HG02943 (cell line): ENCODE measurements at regions not wholly inside any gene's neighbourhood (a gene's known extent, or its start where the extent isn't known, plus 50 kb on each side); places are given as distances from the start of the nearest gene placed in this dataset.
"Not testable (repeated sequence)": the region's sequence is repeated elsewhere in the genome, so short reads cannot be mapped to it uniquely, and the experiment has no call there.

Source experiments
- ATAC-seq: cut with Tn5 transposase; IDR thresholded peaks from one replicate; pipeline ENCODE4 v1.9.1; 2021; ENCODE audit warnings: mild to moderate bottlenecking, low read depth, moderate library complexity; ENCODE audit not compliant: unreplicated experiment

DNA sequence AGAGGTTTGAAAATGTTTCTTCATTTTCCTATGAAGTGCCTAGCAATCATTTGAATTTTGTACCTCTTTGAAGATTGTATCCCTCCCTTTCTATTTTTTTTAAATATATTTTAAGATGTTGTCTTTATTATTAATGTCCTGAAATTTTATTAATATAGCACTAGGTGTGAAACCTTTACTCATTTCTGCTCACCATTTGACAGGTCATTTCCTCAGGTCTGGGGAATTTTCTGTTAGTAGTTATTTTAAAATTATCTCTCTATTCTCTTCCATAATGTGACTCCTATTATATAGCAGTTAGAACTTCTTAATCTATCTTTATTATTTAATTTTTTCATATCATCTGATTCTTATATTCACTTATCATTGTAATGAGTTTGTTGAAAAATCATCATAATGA, 1038.6 kb upstream of the SLC39A10 start:
- ATAC-seq: no peak

DNA sequence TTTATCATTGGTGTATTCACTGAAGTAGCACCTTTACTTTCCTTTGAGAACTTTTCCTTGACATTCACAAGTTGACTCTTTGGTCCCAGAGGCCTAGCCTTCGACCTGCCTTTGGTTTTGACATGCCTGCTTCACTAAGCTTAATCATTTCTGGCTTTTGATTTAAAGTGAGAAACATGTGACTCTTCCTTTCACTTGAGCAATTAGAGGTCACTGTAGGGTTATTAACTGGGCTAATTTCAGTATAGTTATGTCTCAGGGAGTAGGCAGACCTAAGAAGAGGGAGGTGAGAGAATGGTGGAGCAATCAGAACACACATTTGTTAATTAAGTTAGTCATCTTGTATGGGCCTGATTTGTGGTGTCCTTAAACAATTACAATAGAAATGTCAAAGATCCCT, 1040.7 kb upstream of the SLC39A10 start:
- ATAC-seq: no peak

DNA sequence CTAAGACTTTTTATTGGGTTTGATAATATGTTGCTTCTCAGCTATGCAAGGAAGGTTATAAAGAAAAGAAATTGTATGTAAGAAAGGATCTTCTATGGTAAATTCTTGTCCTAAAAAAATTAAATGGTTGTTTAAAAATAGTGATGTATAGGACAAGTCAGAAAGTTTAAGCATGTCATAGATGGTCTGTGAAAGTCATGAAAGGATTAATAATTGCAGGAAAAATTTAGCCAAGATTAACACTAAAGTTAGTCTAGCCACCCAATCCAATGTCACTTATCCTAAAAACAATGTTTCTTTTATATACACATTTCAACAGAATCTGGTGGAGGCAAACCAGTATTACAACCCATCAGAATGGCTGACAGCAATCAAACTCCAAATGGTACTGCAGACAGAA, 1046.7 kb upstream of the SLC39A10 start:
- no peak for ATAC-seq

DNA sequence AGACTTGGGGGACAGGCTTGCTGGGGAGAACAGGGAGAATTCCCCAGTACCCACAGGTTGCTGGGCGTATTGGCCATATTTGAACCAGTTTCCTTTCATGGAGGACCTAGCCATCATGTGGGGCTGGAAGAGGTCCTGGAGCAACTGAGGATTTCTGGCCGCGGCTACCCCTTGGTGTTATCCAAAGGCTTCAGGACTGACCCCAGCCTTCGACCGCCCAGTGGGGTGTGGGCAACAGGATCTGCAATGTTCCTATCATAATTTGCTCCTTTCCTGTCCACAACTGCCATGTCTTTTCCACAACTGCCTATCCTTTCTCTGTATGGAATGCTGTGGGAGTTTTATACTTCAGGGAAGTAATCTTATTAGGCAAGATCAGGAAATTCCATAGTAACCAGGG, 1053.6 kb upstream of the SLC39A10 start:
- no peak for ATAC-seq

DNA sequence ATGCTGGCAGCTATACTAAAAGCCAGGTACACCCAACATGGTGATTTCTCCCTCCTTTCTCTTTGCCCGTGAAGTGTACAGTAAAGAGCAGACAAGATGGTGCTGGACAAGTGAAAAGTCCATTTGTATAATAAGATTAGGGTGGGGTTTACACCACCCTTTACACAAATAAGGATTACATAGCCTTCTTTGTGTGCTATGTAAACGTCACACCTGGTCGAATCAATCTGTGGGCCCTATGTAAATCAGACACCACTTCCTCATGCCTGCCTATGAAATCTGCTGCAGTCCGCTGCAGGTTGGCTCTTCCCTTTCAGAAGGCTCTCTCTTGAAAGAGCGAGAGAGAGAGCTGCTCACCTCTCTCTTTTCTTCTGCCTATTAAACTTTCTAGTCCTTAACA, 1054.3 kb upstream of the SLC39A10 start:
- no peak for ATAC-seq

DNA sequence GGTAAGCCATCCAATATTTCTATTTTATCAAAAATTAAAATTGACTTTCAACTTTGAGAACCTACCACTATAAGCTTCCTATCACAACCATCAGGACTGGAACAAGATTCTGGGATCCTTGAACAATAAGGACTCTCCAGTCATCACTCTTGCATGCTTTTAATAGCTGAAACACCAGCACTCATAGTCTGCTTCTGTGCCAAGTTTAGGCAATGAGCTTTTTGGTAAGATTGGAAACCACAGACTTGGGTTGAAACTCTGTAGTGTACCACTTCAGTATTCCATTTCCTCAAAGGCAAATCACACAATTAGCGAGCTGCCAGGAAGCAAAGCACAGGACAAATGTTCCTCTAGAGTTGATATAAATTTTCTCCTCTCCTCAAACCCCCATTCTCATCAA, 1065.8 kb upstream of the SLC39A10 start:
- ATAC-seq: no peak

DNA sequence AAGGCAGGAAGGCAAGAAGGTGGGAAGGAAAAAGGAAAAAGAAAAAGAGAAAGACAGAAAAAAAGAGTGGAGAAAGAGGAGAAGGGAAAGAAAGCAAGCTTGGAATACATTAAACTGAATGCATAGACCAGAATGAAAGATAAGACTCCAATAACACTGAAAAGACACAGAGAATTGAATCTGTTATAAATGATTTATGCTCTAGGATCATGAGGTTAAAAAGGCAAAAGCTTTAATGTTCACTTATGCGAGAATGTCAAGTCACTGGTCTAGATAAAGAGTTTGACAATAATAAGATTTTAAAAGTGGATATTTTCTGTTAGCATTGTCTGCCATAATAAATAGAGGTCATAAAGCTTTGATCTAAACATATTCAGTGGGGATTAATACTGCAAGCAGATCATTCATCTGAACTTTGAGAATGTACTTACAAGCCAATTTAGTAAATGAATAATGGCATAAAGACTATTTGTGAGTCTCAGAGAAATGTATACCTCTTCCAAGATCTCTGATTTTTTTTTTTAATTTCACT, 1069.2 kb upstream of the SLC39A10 start:
- ATAC-seq: no peak

DNA sequence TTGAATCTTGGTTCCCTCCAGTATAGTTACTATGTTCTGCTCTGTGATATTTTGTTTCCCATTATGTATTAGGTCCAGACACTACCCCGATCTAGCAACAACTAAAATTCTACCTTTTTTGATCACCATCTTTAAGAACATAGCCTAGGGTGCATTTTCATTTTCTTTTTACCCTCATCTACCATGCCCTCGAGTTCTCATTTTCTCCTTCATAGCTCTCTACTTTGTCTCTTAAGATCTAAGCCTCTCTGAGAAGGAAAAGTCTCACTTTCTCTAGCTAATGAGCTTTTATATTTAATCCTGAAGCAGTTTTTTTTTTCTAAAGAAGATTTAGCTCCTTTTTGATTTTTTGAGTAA, 1089.4 kb upstream of the SLC39A10 start:
- peak; percentile 62 for ATAC-seq

DNA sequence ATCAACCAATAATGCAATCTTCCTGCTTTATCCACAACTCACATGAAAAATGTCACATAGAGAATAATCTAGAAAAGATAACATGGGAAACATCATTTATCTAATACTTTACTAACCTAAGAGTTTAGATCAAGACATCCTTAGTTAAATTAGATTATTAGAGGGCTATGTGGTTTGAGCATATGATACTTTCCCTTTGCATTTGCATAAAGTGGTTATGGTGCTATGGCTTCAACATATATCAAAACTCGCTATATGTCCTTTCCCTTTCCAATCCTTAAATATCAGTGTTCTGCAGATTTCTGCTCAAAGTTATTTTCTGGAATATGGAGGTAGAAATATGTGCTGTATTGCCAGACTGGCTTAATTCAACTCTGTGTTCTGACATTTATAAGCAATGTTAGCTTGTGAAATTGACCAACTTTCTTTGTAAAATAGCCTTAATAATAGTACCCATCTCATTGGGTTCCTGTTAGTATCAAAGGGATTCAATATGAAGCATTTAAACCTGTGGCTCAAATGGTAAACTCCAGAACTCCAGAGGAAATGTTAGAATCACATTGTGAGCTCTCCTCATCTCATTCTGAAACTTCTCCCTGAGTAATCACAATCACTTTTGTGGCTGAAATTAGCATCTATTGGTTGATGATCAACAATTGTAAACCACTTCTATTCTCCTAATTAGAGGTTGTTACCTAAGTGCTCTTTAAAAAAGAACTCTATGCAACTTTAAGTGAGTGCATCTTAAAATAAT, 1089.9 kb upstream of the SLC39A10 start:
- peak; percentile 86 for ATAC-seq

DNA sequence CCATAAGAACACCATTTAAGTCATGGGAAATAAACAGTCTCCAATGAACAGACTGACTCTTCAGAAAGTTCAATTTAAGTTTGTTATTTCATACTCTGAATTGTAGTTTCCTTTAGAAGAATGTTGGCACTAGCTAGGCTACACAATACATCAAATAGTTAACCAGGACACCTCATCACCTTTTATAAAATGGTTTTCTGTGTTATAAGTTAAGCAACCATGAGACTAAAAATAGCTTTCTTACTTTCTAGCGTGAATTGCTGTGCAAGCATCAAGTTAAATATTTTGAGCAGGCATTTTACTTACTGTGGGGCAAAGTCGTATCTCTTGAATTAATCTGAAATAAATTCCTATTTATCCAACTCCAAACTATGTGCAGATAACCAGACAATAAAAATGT, 1092.6 kb upstream of the SLC39A10 start:
- ATAC-seq: no peak

DNA sequence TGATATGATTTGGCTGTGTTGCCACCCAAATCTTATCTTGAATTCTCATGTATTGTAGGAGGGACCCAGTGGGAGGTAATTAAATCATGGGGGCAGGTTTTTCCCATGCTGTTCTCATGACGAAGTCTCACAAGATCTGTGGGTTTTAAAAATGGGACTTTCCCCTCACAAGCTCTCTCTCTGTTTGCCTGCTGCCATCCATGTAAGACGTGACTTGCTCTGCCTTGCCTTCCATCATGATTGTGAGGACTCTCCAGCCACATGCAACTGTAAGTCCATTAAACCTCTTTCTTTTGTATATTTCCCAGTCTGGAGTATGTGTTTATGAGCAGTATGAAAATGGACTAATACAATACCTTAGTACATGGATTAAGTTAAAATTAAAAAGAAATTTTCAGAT, 1094.7 kb upstream of the SLC39A10 start:
- ATAC-seq: no peak

DNA sequence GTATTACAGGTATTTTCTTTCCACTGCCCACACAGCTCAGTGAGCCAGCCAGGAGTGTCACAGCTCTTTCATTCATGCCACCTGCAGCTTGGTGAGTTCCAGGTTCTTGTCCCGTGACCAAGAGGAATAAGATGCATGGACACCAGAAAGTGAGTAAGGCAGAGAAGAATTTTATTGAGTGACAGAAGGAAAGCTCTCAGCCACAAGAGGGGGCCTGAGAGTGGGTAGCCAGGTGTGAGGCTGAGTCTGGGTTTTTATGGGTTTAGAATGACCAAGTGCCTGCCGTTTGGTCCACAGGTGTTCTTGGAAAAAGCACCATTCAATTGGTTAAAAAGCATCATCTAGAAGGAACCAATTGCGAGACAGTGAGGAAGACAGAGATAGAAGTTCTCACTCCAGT, 1097.1 kb upstream of the SLC39A10 start:
- no peak for ATAC-seq

DNA sequence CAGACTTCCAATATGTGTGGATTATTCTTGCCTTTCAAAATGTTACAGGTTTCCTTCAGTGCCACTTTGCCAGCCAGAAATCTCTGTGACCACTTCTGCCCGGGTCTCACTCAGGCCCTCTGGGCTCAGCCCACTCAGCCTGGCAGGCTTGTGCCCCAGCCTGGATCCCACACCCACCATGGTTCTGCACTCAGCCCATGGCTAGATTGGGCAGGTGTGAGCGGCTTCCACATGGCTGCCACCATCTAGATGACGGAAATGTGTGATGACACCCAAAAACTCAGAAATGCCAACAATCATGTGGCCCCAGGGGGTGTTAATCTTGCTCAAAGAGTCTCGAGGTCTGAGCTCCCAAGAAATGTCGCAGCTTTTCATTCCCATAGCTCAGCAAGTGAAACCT, 1097.5 kb upstream of the SLC39A10 start:
- no peak for ATAC-seq

DNA sequence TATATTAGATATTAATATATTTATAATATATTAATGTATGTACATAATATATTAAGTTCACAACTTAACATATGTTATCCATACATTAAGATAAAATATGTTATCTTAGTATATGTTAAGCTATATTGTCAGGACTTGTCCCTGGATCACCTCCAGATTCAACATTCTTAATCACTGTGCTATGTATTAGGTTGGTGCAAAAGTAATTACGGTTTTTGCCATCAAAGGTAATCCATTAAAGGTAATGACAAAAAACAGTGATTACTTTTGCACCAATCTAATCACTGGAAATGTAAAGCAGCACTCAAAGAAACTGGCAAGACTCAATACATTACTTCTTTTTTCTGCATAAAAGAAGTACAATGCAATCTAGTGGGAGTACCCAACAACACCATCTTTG, 1099.0 kb upstream of the SLC39A10 start:
- no peak for ATAC-seq

DNA sequence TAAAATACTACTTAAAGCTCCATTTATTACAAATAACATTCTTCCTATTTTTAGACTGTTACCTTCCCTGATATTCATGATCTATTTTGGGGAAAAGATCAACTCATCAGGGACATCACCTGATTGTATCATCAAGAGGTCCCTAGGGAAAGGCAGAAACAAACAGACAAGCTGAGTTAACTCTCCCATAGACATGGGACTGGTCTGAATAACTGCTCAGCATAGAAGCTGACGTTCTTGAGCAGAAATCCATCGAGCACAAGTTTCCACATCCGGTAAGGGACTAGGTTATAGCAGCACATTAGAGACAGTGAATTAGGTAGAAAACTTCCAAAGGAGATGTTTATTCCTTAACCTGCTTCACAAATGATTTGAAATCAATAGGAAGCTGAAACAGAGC, 1100.4 kb upstream of the SLC39A10 start:
- no peak for ATAC-seq

DNA sequence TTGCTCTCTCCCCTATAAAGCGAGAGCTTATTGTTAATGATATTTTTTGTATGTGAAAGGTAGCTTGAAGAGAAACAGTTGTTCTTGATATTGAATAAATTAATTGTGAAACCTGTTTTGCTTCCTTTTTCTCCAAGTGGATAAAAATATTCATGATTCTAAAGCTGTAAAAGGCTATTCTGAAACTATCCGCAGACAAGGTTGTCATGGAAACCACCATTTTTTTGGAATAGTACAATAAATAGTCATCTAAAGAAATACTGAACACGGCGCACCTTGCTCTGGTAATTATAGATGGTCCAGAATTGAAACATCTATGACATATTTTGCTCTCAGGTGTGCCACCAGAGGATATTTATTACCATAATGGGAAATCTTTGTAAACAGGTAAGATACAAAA, 1103.0 kb upstream of the SLC39A10 start:
- ATAC-seq: no peak

DNA sequence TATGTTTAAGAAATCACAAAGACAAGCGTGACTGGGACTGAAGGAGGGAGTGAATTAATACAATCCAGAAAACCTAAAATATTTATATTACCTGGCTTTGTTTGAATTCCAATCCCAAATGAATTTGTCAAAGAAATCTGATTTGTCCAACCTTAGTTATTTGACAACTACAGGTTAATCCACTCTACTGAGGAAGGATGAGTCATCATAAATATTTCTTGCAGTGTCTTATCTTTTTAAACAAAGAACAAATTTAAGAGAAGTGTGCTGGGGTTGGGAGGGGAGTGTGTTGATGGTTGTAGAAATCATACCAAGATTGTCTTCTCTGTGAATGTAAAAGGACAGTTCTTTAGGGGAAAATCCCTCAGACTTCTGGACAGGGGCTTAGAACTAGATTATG, 1106.3 kb upstream of the SLC39A10 start:
- ATAC-seq: no peak

DNA sequence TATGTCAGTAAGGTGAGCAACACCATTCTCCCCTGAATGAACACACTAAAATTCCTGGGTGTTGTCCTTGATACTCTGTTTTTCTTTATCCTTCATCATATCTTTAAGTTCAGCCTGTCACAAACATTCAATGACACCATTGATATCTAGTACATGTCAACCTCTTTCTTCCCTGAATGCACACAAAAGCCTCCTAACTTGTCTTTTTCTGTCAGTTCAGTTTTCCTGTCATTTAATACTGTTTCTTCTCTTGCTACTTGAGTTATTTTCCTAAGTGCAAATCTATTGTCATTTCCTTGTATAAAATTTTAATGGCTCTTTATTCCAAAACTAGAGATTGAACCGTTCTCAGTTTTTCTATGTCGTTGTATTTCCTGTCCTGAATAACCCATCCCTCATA, 1107.6 kb upstream of the SLC39A10 start:
- no peak for ATAC-seq

DNA sequence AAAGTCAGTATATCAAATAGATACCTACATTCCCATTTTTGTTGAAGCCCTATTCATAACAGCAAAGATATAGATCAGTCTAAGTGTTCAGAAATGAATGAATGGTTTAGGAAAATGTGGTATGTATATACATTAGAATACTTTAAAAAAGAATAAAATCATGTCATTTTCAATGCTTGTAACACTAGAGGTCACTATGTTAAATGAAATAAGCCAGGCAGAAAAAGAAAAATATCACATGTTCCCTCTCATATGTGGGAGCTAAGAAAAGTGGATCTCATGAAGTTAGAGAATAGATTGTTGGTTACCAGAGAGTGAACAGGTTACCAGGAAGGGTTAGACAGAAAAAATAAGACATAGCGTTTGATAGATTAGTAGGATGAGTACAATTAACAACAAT, 1111.0 kb upstream of the SLC39A10 start:
- ATAC-seq: no peak

DNA sequence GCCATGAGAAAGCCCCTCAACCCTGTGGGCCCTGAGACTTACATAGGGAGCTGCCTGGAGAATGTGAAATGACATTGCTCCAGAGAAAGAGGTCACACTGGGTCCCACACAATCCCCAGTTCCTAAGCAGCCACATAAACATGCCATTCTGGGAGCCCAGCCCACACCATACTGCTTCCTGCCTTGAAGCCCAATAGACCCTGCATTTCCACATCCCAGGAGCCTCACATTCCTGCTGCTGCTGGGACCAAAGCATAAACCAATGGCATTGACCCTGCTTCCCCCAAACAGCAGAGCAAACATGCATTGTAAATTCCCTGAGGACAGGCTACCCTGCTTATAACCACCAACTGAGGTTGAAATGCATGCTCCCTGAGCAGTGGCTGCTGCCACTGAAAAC, 1117.6 kb upstream of the SLC39A10 start:
- no peak for ATAC-seq

DNA sequence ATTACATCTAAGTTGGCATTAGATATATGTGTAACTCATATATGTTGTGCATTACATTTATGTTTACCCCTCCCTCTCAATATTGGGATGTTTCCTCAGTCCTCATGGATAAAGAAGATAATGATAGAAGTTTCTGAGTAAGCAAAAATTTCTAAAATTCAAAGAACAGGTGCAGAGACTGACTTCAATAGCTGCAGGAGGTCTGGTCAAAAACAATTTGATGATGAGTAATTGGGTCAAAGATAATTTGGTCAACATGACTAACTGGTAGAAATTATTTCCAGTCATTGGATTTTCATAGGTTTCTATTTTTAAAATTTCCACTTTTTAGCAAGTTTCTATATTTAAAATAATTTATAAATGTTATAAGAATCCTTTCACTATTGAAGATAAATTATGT, 1130.9 kb upstream of the SLC39A10 start:
- no peak for ATAC-seq

DNA sequence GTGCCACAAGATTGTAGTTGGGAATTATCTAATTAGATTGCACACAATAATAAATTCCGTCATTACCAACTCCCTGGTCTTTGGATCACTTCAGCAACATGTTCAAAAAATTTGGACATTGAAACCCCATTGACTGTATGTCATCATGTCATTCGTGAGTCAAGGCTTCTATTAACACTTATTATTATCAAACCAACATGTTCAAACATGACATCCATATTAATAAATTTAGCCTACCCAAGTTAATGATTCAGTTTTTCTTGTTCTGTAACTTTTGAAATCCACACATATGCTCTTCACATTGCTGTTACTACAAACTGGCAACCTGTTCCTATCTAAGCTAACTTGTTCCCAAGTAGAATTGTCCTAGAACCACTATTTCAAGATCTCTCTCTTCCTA, 1142.7 kb upstream of the SLC39A10 start:
- no peak for ATAC-seq

DNA sequence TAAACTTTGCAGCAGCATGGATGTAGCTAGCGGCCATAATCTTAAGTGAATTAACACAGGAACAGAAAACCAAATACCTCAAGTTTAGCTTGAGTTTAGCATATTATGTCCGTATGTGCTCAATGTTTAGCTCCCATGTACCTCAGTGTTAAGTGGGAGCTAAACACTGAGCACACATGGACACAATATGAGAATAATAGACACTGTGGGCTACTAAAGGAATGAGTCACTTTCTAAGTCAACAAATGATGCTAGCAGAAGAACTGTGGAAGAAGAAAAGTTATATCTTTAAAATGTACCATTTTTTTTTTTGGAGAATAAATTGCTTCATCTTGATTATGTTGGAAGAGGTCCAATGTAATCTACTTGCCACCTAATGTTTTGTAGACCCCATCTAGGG, 1146.0 kb upstream of the SLC39A10 start:
- not testable (repeated sequence) for ATAC-seq
